GM21390 (cell line): ENCODE measurements at regions not wholly inside any gene's neighbourhood (a gene's known extent, or its start where the extent isn't known, plus 50 kb on each side); places are given as distances from the start of the nearest gene placed in this dataset.
A peak's percentile ranks its signal among the peaks of the same experiment; 100 is the strongest.

Experiments
- ATAC-seq: cut with Tn5 transposase; IDR thresholded peaks from one replicate; pipeline ENCODE4 v1.9.1; 2021; ENCODE audit not compliant: unreplicated experiment

GRCh38 chr1:90561103-90561783 is 155.9 kb downstream of the BARHL2 start:
- no peak for ATAC-seq

- ATAC-seq, result no peak
Measured at GRCh38 chr1:90558754-90559378, 158.2 kb downstream of the BARHL2 start.

GRCh38 chr1:90558126-90558525 is 159.0 kb downstream of the BARHL2 start:
- no peak for ATAC-seq

GRCh38 chr1:90557706-90558105 is 159.4 kb downstream of the BARHL2 start:
- no peak for ATAC-seq

GRCh38 chr1:90550626-90551406 is 166.3 kb downstream of the BARHL2 start:
- ATAC-seq, result no peak

GRCh38 chr1:90544356-90544755 is 172.7 kb downstream of the BARHL2 start:
- no peak for ATAC-seq

- ATAC-seq, result no peak
Measured at GRCh38 chr1:90537606-90538362, 179.3 kb downstream of the BARHL2 start.

GRCh38 chr1:90534663-90535295 is 182.3 kb downstream of the BARHL2 start:
- no peak for ATAC-seq

GRCh38 chr1:90534116-90534515 is 183.0 kb downstream of the BARHL2 start:
- no peak for ATAC-seq

- ATAC-seq, result no peak
Measured at GRCh38 chr1:90526954-90527353, 190.1 kb downstream of the BARHL2 start.

- no peak for ATAC-seq
Measured at GRCh38 chr1:90522432-90522831, 194.7 kb downstream of the BARHL2 start.

GRCh38 chr1:90513956-90514355 is 203.1 kb downstream of the BARHL2 start:
- no peak for ATAC-seq

GRCh38 chr1:90512441-90512840 is 204.7 kb downstream of the BARHL2 start:
- ATAC-seq, result no peak

GRCh38 chr1:90510143-90510542 is 207.0 kb downstream of the BARHL2 start:
- no peak for ATAC-seq

- peak; percentile 46 for ATAC-seq
Measured at GRCh38 chr1:90509225-90510048, 207.7 kb downstream of the BARHL2 start.

- ATAC-seq, result no peak
Measured at GRCh38 chr1:90508376-90509167, 208.5 kb downstream of the BARHL2 start.

- no peak for ATAC-seq
Measured at GRCh38 chr1:90507173-90507572, 209.9 kb downstream of the BARHL2 start.

- ATAC-seq, result no peak
Measured at GRCh38 chr1:90505806-90506205, 211.3 kb downstream of the BARHL2 start.

- no peak for ATAC-seq
Measured at GRCh38 chr1:90504509-90504908, 212.6 kb downstream of the BARHL2 start.
